Loucy (cell line): ENCODE measurements at regions not wholly inside any gene's neighbourhood (a gene's known extent, or its start where the extent isn't known, plus 50 kb on each side); places are given as distances from the start of the nearest gene placed in this dataset.

Source experiments
- H2AFZ ChIP-seq: fragments of 200-600 bp; sonication (generic); 2 replicates; pipeline ENCODE4 v1.6.0; 2016; ENCODE audit warnings: antibody characterized with exemption, mild to moderate bottlenecking, low read length, moderate library complexity
- H3F3A ChIP-seq: fragments of 200-600 bp; 2 replicates; pipeline ENCODE4 v1.6.0; 2016; ENCODE audit warnings: antibody characterized with exemption, low read depth, mild to moderate bottlenecking
- H3K27me3 ChIP-seq: fragments of 200-600 bp; sonication (generic); 2 replicates; pipeline ENCODE4 v1.6.1; 2014; ENCODE audit warnings: low read length, mild to moderate bottlenecking; ENCODE audit not compliant: insufficient read depth, poor library complexity, severe bottlenecking
- H3K36me3 ChIP-seq: fragments of 200-600 bp; sonication (generic); 2 replicates; pipeline ENCODE4 v1.6.1; 2016; ENCODE audit warnings: low read length; ENCODE audit not compliant: insufficient read depth
- H3K4me1 ChIP-seq: fragments of 200-600 bp; sonication (generic); 2 replicates; pipeline ENCODE4 v1.5.1; 2014; ENCODE audit warnings: low read length, mild to moderate bottlenecking; ENCODE audit not compliant: insufficient read depth, poor library complexity, severe bottlenecking
- H3K4me2 ChIP-seq: fragments of 200-600 bp; sonication (generic); 2 replicates; pipeline ENCODE4 v1.6.0; 2014; ENCODE audit warnings: antibody characterized with exemption, low read length, low read depth, mild to moderate bottlenecking; ENCODE audit not compliant: poor library complexity, severe bottlenecking
- H3K4me3 ChIP-seq: fragments of 200-600 bp; sonication (generic); 2 replicates; pipeline ENCODE4 v1.5.1; 2014; ENCODE audit warnings: low read length, mild to moderate bottlenecking, mixed read lengths; ENCODE audit not compliant: poor library complexity, severe bottlenecking
- H3K79me2 ChIP-seq: fragments of 200-600 bp; sonication (generic); 2 replicates; pipeline ENCODE4 v1.6.1; 2014; ENCODE audit warnings: low read length; ENCODE audit not compliant: insufficient read depth
- H3K9ac ChIP-seq: fragments of 200-600 bp; sonication (generic); 2 replicates; pipeline ENCODE4 v1.6.0; 2014; ENCODE audit warnings: mild to moderate bottlenecking, low read depth, low read length, moderate library complexity; ENCODE audit not compliant: poor library complexity, severe bottlenecking
- H3K9me2 ChIP-seq: fragments of 200-600 bp; sonication (generic); replicated peaks from 2 replicates; pipeline ENCODE4 v1.6.1; 2016; ENCODE audit warnings: low read depth, low read length, mixed read lengths
- H3K9me3 ChIP-seq: fragments of 200-600 bp; sonication (generic); 2 replicates; pipeline ENCODE4 v1.6.1; 2014; ENCODE audit warnings: mild to moderate bottlenecking, antibody characterized with exemption, low read length, low read depth; ENCODE audit not compliant: insufficient read depth
- H4K20me1 ChIP-seq: fragments of 200-600 bp; sonication (generic); 2 replicates; pipeline ENCODE4 v1.6.0; 2014; ENCODE audit warnings: antibody characterized with exemption, low read length, mild to moderate bottlenecking; ENCODE audit not compliant: insufficient read depth, poor library complexity, severe bottlenecking
- EZH2phosphoT487 ChIP-seq: fragments of 200-600 bp; IDR thresholded peaks from 2 replicates; pipeline ENCODE4 v1.6.1; 2018; ENCODE audit warnings: antibody characterized with exemption, mild to moderate bottlenecking, moderate library complexity, borderline replicate concordance
- TF ChIP-seq, protein P1 (sequence below): fragments of 200-600 bp; sonication (generic); conservative IDR thresholded peaks from 2 replicates; pipeline ENCODE4 v1.5.1; 2014; ENCODE audit warnings: mild to moderate bottlenecking, antibody characterized with exemption, low read length

DNA sequence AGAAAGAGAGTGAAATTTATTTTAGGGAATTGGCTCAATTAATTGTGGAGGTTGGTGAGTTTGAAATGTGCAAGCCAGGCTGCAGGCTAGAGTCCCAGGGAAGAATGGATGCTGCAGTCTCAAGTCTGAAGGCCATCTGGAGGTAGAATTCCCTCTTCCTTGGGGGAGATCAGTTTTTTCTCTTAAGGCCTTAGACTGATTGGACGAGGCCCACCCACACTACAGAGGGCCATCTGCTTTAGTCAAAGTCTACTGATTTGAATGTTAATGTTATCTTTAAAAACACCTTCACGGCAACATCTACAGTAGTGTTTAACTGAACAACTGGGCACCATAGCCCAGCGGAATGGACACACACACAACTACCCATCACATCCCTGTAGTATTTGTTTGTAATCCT is 245.9 kb upstream of the IRF2BP2 start:
- no peak overlapping the region for H3K9ac ChIP-seq
- no peaks in the 10 kb centered on the region for H3K36me3 ChIP-seq
- H3K9me2 ChIP-seq: no peaks in the 10 kb centered on the region
- no peaks in the 10 kb centered on the region for H3K27me3 ChIP-seq
- H3K79me2 ChIP-seq: no peaks in the 10 kb centered on the region
- H3K4me1 ChIP-seq: peaks cover 14% of the 10 kb centered on the region
- no peaks in the 10 kb centered on the region for H4K20me1 ChIP-seq
- H3K9me3 ChIP-seq: no peaks in the 10 kb centered on the region
- H3K4me3 ChIP-seq: no peak overlapping the region
- no peak for TF ChIP-seq EZH2phosphoT487
- TF ChIP-seq, protein P1, sequence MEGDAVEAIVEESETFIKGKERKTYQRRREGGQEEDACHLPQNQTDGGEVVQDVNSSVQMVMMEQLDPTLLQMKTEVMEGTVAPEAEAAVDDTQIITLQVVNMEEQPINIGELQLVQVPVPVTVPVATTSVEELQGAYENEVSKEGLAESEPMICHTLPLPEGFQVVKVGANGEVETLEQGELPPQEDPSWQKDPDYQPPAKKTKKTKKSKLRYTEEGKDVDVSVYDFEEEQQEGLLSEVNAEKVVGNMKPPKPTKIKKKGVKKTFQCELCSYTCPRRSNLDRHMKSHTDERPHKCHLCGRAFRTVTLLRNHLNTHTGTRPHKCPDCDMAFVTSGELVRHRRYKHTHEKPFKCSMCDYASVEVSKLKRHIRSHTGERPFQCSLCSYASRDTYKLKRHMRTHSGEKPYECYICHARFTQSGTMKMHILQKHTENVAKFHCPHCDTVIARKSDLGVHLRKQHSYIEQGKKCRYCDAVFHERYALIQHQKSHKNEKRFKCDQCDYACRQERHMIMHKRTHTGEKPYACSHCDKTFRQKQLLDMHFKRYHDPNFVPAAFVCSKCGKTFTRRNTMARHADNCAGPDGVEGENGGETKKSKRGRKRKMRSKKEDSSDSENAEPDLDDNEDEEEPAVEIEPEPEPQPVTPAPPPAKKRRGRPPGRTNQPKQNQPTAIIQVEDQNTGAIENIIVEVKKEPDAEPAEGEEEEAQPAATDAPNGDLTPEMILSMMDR: no peak
- H3K4me2 ChIP-seq: no peak overlapping the region
- no peak overlapping the region for H2AFZ ChIP-seq
- no peaks in the 10 kb centered on the region for H3F3A ChIP-seq

DNA sequence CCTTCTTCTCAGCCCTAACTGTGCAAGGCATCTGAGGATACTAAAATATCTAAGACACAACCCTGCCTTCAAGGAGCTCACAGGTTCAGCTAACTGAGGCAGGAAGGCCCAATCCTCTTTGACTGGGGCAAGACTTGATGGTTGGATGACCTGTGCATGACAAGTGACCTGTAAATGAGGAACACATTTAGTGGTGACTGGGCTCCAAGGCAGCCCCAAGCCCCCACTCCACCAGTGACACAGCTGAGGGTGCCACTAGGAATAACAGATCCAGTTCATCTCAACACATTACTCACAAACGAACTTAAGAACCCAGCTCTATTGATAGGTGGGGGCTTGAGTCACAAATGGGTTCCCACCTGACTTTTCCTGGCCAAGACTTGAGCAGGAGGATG is 244.7 kb upstream of the IRF2BP2 start:
- no peaks in the 10 kb centered on the region for H4K20me1 ChIP-seq
- H3K36me3 ChIP-seq: no peaks in the 10 kb centered on the region
- no peak for TF ChIP-seq EZH2phosphoT487
- TF ChIP-seq, protein P1: no peak
- no peaks in the 10 kb centered on the region for H3K79me2 ChIP-seq
- no peaks in the 10 kb centered on the region for H3K27me3 ChIP-seq
- H3F3A ChIP-seq: no peaks in the 10 kb centered on the region
- H3K4me3 ChIP-seq: no peak overlapping the region
- H3K9me3 ChIP-seq: no peaks in the 10 kb centered on the region
- H3K4me2 ChIP-seq: no peak overlapping the region
- H3K4me1 ChIP-seq: peaks cover 16% of the 10 kb centered on the region
- H3K9me2 ChIP-seq: no peaks in the 10 kb centered on the region
- H3K9ac ChIP-seq: no peak overlapping the region
- H2AFZ ChIP-seq: no peak overlapping the region

DNA sequence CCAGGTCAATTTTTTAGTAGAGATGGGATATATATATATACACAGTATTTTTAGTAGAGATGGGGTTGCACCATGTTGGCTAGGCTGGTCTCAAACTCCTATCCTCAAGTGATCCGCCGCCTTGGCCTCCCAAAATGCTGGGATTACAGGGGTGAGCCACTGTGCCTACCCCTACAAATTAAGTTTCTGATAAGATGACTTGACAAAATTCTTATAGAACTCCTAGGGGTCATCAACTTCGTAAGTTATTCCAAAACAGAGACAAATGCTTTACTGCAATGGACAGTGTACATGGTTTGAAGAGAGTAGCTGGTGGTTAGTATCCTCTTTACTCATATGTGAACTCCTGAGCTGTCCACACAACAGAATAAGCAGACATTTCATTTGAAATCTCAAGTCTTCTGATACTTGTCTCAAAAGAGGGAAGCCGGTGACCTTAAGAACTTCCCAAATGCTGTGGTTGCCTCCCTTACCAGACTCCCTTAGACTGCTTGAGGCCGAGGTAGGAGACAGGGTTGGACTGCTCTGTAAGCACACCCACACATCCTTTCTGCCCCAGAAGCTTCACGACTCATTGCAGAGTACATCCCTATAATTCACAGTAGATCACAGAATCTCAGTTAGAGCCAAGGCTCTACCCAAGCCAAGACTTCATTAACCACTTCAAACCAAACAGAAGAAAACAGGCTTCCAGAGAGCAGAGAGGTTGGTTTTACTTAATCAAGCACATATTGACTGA is 244.1 kb upstream of the IRF2BP2 start:
- Histone ChIP-seq H3F3A (no peaks in the 10 kb centered on the region), H3K4me2 (no peak overlapping the region), H3K9me2 (no peaks in the 10 kb centered on the region), H2AFZ (no peak overlapping the region), H3K79me2 (no peaks in the 10 kb centered on the region), H3K4me1 (peaks cover 22% of the 10 kb centered on the region), H3K9ac (no peak overlapping the region), H3K36me3 (no peaks in the 10 kb centered on the region), H3K27me3 (no peaks in the 10 kb centered on the region), H3K9me3 (no peaks in the 10 kb centered on the region), H3K4me3 (no peak overlapping the region), H4K20me1 (no peaks in the 10 kb centered on the region)
- TF ChIP-seq, protein P1: no peak
- TF ChIP-seq EZH2phosphoT487: no peak
